Breast epithelium (tissue), 3 donors: ENCODE measurements at regions not wholly inside any gene's neighbourhood (a gene's known extent, or its start where the extent isn't known, plus 50 kb on each side); places are given as distances from the start of the nearest gene placed in this dataset.

Experiments
- CTCF ChIP-seq, 3 donors: fragments of 450-650 bp; IDR thresholded peaks; one replicate each; pipeline ENCODE4 v1.5.1; 2016 to 2017; ENCODE audit warnings: antibody characterized with exemption in 3 of 3, mild to moderate bottlenecking in 3 of 3, moderate library complexity in 3 of 3
- POLR2A ChIP-seq: fragments of 450-650 bp; IDR thresholded peaks from one replicate; pipeline ENCODE4 v1.6.1; 2016; ENCODE audit warnings: antibody characterized with exemption, mild to moderate bottlenecking, moderate library complexity
- POLR2AphosphoS5 ChIP-seq, 3 donors: sonication (generic); formaldehyde crosslinking; IDR thresholded peaks; one replicate each; pipeline ENCODE4 v1.6.1; 2017; ENCODE audit warnings: antibody characterized with exemption in 3 of 3

- TF ChIP-seq CTCF (IDR thresholded peaks at IDR 0.05) (no peak), POLR2AphosphoS5 (IDR thresholded peaks at IDR 0.05) (no peak), POLR2A (no peak)
These were observed 214.5 kb downstream of the NAF1 start for GRCh38 chr4:162952232-162952631.
